ENCODE measurements at regions not wholly inside any gene's neighbourhood (a gene's known extent, or its start where the extent isn't known, plus 50 kb on each side); places are given as distances from the start of the nearest gene placed in this dataset.

- no peak for TF ChIP-seq CTCF (optimal IDR thresholded peaks at IDR 0.05 in 1 of 3, IDR thresholded peaks at IDR 0.05 in 1 of 3, conservative IDR thresholded peaks at IDR 0.05 in 1 of 3; ENCODE audit: extremely low read depth in 1 of 3, insufficient read depth in 2 of 3, low read length in 3 of 3)
- no peak for TF ChIP-seq EZH2 (IDR thresholded peaks at IDR 0.05; ENCODE audit: low read length)
These were observed 140.7 kb upstream of the NSMCE3 start for GRCh38 chr15:29410338-29410737.
